ENCODE measurements at regions not wholly inside any gene's neighbourhood (a gene's known extent, or its start where the extent isn't known, plus 50 kb on each side); places are given as distances from the start of the nearest gene placed in this dataset.

DNA sequence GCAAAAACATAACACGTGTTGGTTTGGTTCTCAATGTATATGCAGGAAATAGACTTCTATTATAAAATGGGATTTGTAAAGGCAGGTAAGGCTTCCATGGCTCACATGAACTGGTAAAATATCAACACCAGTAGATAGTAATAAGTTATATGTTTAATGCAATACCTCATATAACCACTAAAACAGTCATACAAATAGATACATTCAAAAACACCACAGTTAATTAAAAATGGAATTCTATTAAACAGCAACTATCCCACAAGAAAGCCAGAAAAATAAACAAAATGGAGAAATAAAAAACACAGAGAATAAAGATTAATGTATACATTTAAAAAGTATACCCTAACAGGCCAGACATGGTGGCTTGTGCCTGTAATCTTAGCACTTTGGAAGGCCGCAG, 243.8 kb upstream of the LRATD1 start (continued):
- TF ChIP-seq, protein P1, sequence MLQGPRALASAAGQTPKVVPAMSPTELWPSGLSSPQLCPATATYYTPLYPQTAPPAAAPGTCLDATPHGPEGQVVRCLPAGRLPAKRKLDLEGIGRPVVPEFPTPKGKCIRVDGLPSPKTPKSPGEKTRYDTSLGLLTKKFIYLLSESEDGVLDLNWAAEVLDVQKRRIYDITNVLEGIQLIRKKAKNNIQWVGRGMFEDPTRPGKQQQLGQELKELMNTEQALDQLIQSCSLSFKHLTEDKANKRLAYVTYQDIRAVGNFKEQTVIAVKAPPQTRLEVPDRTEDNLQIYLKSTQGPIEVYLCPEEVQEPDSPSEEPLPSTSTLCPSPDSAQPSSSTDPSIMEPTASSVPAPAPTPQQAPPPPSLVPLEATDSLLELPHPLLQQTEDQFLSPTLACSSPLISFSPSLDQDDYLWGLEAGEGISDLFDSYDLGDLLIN (CRISPR knock-in tag; IDR thresholded peaks at IDR 0.05; ENCODE audit: borderline replicate concordance): no peak
- TF ChIP-seq SYNCRIP (IDR thresholded peaks at IDR 0.05; ENCODE audit: insufficient read depth, low read depth, low read length) (no peak), ZNF614 (CRISPR knock-in tag; IDR thresholded peaks at IDR 0.05; ENCODE audit: borderline replicate concordance) (no peak)

GRCh38 chr2:14396533-14397083, 235.9 kb upstream of the LRATD1 start:
- WGBS (ENCODE audit: low lambda C conversion rate): 22% methylated on average over 3 of the region's 3 CpGs
- FAIRE-seq (no peak), DNase-seq (ENCODE audit: low spot score) (no peak), ATAC-seq (no peak)
- no TSS peak for BruUV-seq (replicated peaks)
- no peak overlapping the region for H3K4me3 ChIP-seq (replicated peaks in 1 of 3; ENCODE audit: insufficient read depth in 1 of 3, low read depth in 2 of 3, low read length in 3 of 3)
- intact Hi-C loops (cut with micrococcal nuclease; ENCODE audit: unreplicated experiment): no loop called here
- CTCF ChIA-PET (ENCODE audit: low intra/inter-chr PET ratio, low total read pairs): no interaction called here
- no peaks in the 10 kb centered on the region for H3K4me1 ChIP-seq (ENCODE audit: insufficient read depth, low read length)
- TF ChIP-seq ZMYM4 (CRISPR knock-in tag; IDR thresholded peaks at IDR 0.05): no peak
- TF ChIP-seq TAF1 (CRISPR knock-in tag; IDR thresholded peaks at IDR 0.05): no peak
- no peak for TF ChIP-seq SP2 (CRISPR knock-in tag; IDR thresholded peaks at IDR 0.05)
- TF ChIP-seq XBP1 (CRISPR knock-in tag; IDR thresholded peaks at IDR 0.05): no peak
- TF ChIP-seq, protein P2, sequence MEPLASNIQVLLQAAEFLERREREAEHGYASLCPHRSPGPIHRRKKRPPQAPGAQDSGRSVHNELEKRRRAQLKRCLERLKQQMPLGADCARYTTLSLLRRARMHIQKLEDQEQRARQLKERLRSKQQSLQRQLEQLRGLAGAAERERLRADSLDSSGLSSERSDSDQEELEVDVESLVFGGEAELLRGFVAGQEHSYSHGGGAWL (CRISPR knock-in tag; IDR thresholded peaks at IDR 0.05): no peak
- TF ChIP-seq MTF1 (CRISPR knock-in tag; IDR thresholded peaks at IDR 0.05): no peak
- TF ChIP-seq ATF6 (CRISPR knock-in tag; conservative IDR thresholded peaks at IDR 0.05): no peak
- no peaks in the 10 kb centered on the region for H3K27me3 ChIP-seq (ENCODE audit: control insufficient read depth in 1 of 2, insufficient read depth in 2 of 2, low read length in 2 of 2)
- in situ Hi-C loops (cut with HindIII; ENCODE audit: extremely low pct_ligation_motif_present, low pct_unique_long_range_greater_than_20kb): no loop called here
- no peak overlapping the region for H3K9ac ChIP-seq (ENCODE audit: insufficient read depth, low read depth, low read length)
- H3K27ac ChIP-seq (ENCODE audit: extremely low read length, insufficient read depth, low read length): no peak overlapping the region
- H4K20me1 ChIP-seq (ENCODE audit: insufficient read depth, low read length): no peaks in the 10 kb centered on the region
- H3K36me3 ChIP-seq (replicated peaks in 1 of 2; ENCODE audit: control insufficient read depth in 1 of 2, insufficient read depth in 2 of 2, low read length in 2 of 2): no peaks in the 10 kb centered on the region
- H3K9me3 ChIP-seq (ENCODE audit: low read length): peaks cover 25% of the 10 kb centered on the region
- POLR2A ChIA-PET: no interaction called here
- no peak overlapping the region for H2AFZ ChIP-seq (ENCODE audit: low read length)
- H3K79me2 ChIP-seq (ENCODE audit: insufficient read depth, low read length): no peaks in the 10 kb centered on the region
- no peak overlapping the region for H3K4me2 ChIP-seq (ENCODE audit: low read depth, low read length)

All from HepG2 (cell line).